NT2/D1 (cell line): ENCODE measurements at regions not wholly inside any gene's neighbourhood (a gene's known extent, or its start where the extent isn't known, plus 50 kb on each side); places are given as distances from the start of the nearest gene placed in this dataset.

ENCODE experiments used
- SUZ12 ChIP-seq: IDR thresholded peaks from 2 replicates; pipeline ENCODE4 v1.6.1; 2011; ENCODE audit not compliant: insufficient read length, insufficient read depth; ENCODE audit errors: extremely low read depth
- YY1 ChIP-seq: IDR thresholded peaks from 2 replicates; pipeline ENCODE4 v1.6.1; 2011; ENCODE audit not compliant: insufficient read length, insufficient read depth

DNA sequence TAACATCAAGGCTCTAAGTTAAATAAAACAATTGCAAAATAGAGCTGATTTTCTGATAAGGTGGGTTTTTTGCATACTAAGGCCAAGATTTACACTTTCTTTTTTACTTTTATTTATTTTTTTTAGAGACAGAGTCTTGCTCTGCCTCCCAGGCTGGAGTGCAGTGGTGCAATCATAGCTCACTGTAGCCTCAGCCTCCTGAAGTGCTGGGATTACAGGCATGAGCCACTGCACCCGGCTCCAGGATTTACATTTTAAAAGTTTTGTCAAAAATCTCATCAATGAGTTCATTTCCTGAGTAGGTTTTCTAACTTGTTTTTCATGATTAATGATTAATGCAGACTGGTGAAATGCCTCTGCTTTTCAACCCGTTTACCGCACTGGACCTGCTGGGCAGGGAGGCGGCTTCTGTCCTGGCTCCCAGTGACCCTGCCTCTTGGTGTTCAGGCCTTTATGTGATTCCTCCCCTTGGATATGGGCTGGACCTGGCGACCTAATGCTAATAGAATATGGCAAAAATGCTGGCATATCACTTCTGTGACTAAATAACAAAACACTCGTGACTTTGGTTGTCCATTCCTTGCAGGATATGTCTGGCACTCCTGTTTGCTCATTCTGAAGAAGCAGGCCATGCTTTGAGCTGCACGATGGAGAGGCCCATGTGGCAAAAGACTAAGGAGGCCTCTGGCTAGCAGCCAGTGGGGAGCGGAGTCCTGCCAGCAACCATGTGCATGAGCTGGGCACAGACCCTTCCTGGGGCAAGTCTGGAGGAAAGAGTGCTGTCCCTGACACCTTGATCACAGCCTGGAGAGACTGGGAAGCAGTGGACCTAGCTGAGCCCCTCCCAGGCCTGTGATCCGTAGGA is 72.2 kb upstream of the PTCH1 start:
- TF ChIP-seq YY1 (no peak), SUZ12 (no peak)
